ENCODE measurements at regions not wholly inside any gene's neighbourhood (a gene's known extent, or its start where the extent isn't known, plus 50 kb on each side); places are given as distances from the start of the nearest gene placed in this dataset.

- ChIA-PET CTCF (no interaction called here), POLR2A (ENCODE audit: unreplicated experiment) (no interaction called here)
- ATAC-seq (no peak), DNase-seq (no peak)
- no TSS peak for BruUV-seq (replicated peaks)
- Histone ChIP-seq H3K79me2 (ENCODE audit: low read length) (no peaks in the 10 kb centered on the region), H3K36me3 (ENCODE audit: low read depth, low read length) (no peaks in the 10 kb centered on the region), H4K20me1 (ENCODE audit: low read length) (no peaks in the 10 kb centered on the region), H3K4me2 (ENCODE audit: low read length) (no peak overlapping the region), H3K4me1 (ENCODE audit: insufficient read depth, low read length) (no peaks in the 10 kb centered on the region), H2AFZ (ENCODE audit: low read length) (no peak overlapping the region), H3K4me3 (ENCODE audit: low read length) (no peak overlapping the region), H3K27me3 (ENCODE audit: low read length) (no peaks in the 10 kb centered on the region), H3K9me2 (replicated peaks; ENCODE audit: low read length) (no peaks in the 10 kb centered on the region), H3K9me3 (ENCODE audit: low read length) (no peaks in the 10 kb centered on the region), H3K9ac (ENCODE audit: low read length) (no peak overlapping the region), H3K27ac (ENCODE audit: low read length) (no peak overlapping the region), H3F3A (ENCODE audit: low read length, unreplicated experiment) (no peaks in the 10 kb centered on the region)
- TF ChIP-seq, protein P1, sequence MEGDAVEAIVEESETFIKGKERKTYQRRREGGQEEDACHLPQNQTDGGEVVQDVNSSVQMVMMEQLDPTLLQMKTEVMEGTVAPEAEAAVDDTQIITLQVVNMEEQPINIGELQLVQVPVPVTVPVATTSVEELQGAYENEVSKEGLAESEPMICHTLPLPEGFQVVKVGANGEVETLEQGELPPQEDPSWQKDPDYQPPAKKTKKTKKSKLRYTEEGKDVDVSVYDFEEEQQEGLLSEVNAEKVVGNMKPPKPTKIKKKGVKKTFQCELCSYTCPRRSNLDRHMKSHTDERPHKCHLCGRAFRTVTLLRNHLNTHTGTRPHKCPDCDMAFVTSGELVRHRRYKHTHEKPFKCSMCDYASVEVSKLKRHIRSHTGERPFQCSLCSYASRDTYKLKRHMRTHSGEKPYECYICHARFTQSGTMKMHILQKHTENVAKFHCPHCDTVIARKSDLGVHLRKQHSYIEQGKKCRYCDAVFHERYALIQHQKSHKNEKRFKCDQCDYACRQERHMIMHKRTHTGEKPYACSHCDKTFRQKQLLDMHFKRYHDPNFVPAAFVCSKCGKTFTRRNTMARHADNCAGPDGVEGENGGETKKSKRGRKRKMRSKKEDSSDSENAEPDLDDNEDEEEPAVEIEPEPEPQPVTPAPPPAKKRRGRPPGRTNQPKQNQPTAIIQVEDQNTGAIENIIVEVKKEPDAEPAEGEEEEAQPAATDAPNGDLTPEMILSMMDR (conservative IDR thresholded peaks at IDR 0.05; ENCODE audit: low read depth, low read length) = no peak
- TF ChIP-seq EZH2phosphoT487 (IDR thresholded peaks at IDR 0.05; ENCODE audit: borderline replicate concordance, low read length) (no peak), EZH2 (IDR thresholded peaks at IDR 0.05; ENCODE audit: low read length, unreplicated experiment) (no peak)
- intact Hi-C loops (cut with micrococcal nuclease) = no loop called here
Measured at GRCh38 chr2:234873828-234874173, 78.0 kb upstream of the SH3BP4 start.

DNA sequence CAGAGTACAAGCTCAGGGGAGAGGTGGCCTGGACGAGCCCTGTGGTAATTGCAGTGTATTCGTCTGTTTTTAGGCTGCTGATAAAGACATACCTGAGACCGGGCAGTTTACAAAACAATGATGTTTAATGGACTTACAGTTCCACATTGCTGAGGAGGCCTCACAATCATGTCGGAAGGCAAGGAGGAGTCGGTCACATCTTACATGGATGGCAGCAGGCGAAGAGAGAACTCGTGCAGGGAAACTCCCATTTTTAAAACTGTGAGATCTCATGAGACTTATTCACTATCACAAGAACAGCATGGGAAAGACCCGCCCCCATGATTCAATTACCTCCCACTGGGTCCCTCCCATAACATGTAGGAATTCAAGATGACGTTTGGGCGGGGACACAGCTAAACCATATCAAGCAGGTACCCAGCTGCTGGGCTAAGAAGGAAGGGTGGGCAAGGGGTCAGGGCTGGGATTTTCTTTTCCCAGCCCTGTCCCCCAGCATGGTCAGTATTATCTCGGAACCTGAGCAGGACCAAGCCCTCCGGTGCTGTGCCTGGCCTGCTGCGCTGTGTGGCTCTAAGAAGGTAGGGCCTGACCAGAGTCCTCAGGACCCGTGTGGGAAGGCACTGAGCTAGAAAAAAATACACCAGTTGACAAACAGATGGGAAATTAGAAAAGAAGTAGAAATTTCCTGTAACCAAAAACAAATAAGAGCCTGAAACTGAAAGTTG lies 78.6 kb upstream of the SH3BP4 start:
- Histone ChIP-seq H3K9me3 (ENCODE audit: low read length) (no peaks in the 10 kb centered on the region), H2AFZ (ENCODE audit: low read length) (no peak overlapping the region), H4K20me1 (ENCODE audit: low read length) (no peaks in the 10 kb centered on the region), H3K4me1 (ENCODE audit: insufficient read depth, low read length) (no peaks in the 10 kb centered on the region), H3K9ac (ENCODE audit: low read length) (no peak overlapping the region), H3K4me3 (ENCODE audit: low read length) (no peak overlapping the region), H3K9me2 (replicated peaks; ENCODE audit: low read length) (no peaks in the 10 kb centered on the region), H3F3A (ENCODE audit: low read length, unreplicated experiment) (no peaks in the 10 kb centered on the region), H3K27ac (ENCODE audit: low read length) (no peak overlapping the region), H3K27me3 (ENCODE audit: low read length) (no peaks in the 10 kb centered on the region), H3K4me2 (ENCODE audit: low read length) (no peak overlapping the region), H3K79me2 (ENCODE audit: low read length) (no peaks in the 10 kb centered on the region), H3K36me3 (ENCODE audit: low read depth, low read length) (no peaks in the 10 kb centered on the region)
- no TSS peak for BruUV-seq (replicated peaks)
- TF ChIP-seq EZH2phosphoT487 (IDR thresholded peaks at IDR 0.05; ENCODE audit: borderline replicate concordance, low read length) (no peak), EZH2 (IDR thresholded peaks at IDR 0.05; ENCODE audit: low read length, unreplicated experiment) (no peak)
- TF ChIP-seq, protein P1 (conservative IDR thresholded peaks at IDR 0.05; ENCODE audit: low read depth, low read length) = no peak
- no peak for ATAC-seq
- ChIA-PET CTCF (interaction anchor here (0.6 kb wide), 1 partner anchor 244 kb away, joined by 3 read pairs; no protein-coding TSS in a partner anchor), POLR2A (ENCODE audit: unreplicated experiment) (no interaction called here)
- intact Hi-C loops (cut with micrococcal nuclease) = no loop called here
- no peak for DNase-seq

DNA sequence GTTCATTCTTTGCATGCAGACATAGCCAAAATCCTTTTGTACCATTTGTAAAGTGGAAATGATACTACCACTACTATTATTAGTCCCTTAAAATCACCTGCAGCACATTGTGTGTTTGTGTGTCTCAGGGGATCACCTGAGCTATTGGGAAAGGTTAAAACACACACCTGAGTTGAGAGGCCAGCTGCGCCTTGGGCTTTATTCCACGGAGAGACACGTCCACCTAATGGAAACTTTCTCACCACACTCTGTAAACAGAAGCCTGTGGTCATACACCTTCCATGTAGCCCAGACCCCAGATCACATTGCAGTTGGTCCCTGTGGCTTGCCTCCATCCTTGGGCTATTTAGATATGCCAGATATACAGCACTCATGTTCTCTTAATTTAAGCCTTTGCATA lies 81.8 kb upstream of the SH3BP4 start:
- TF ChIP-seq, protein P1 (conservative IDR thresholded peaks at IDR 0.05; ENCODE audit: low read depth, low read length) = no peak
- no peak for TF ChIP-seq EZH2phosphoT487 (IDR thresholded peaks at IDR 0.05; ENCODE audit: borderline replicate concordance, low read length)
- no peak for TF ChIP-seq EZH2 (IDR thresholded peaks at IDR 0.05; ENCODE audit: low read length, unreplicated experiment)
- intact Hi-C loops (cut with micrococcal nuclease) = no loop called here
- Histone ChIP-seq H3K4me2 (ENCODE audit: low read length) (no peak overlapping the region), H2AFZ (ENCODE audit: low read length) (no peak overlapping the region), H3K27ac (ENCODE audit: low read length) (no peak overlapping the region), H4K20me1 (ENCODE audit: low read length) (no peaks in the 10 kb centered on the region), H3K9ac (ENCODE audit: low read length) (no peak overlapping the region), H3K79me2 (ENCODE audit: low read length) (no peaks in the 10 kb centered on the region), H3K27me3 (ENCODE audit: low read length) (no peaks in the 10 kb centered on the region), H3K4me3 (ENCODE audit: low read length) (no peak overlapping the region), H3F3A (ENCODE audit: low read length, unreplicated experiment) (no peaks in the 10 kb centered on the region), H3K36me3 (ENCODE audit: low read depth, low read length) (no peaks in the 10 kb centered on the region), H3K4me1 (ENCODE audit: insufficient read depth, low read length) (no peaks in the 10 kb centered on the region), H3K9me2 (replicated peaks; ENCODE audit: low read length) (no peaks in the 10 kb centered on the region), H3K9me3 (ENCODE audit: low read length) (no peaks in the 10 kb centered on the region)
- BruUV-seq (replicated peaks) = no TSS peak
- ChIA-PET CTCF (no interaction called here), POLR2A (ENCODE audit: unreplicated experiment) (no interaction called here)
- no peak for ATAC-seq
- no peak for DNase-seq
